HepG2 (cell line): ENCODE measurements at regions not wholly inside any gene's neighbourhood (a gene's known extent, or its start where the extent isn't known, plus 50 kb on each side); places are given as distances from the start of the nearest gene placed in this dataset.

ENCODE experiments used
- ATAC-seq: fragments of 200-7000 bp; cut with Tn5 transposase; 3 replicates; pipeline ENCODE4 v1.9.1; 2020; ENCODE audit warnings: mild to moderate bottlenecking, moderate library complexity
- BruUV-seq: library from RNA; stranded (reverse); fragments of 400-500 nt; replicated peaks from 2 replicates; lab custom pipeline; 2021; lab: Mats Ljungman, UMichigan
- CTCF ChIA-PET: fragments of 300-600 bp; formaldehyde crosslinking; extraction: SDS; loops from one replicate; lab custom pipeline; 2021; ENCODE audit warnings: low total read pairs, inconsistent platforms, low intra/inter-chr PET ratio; lab: Yijun Ruan, JAX
- POLR2A ChIA-PET: fragments of 350-600 bp; sonication (Branson Sonifier 250); formaldehyde crosslinking; loops from one replicate; lab custom pipeline; 2020; ENCODE audit warnings: antibody characterized with exemption, inconsistent platforms; lab: Yijun Ruan, JAX
- DNase-seq: peaks from one replicate; pipeline ENCODE4 v3.0.0-alpha.2; 2015; ENCODE audit warnings: low spot score
- FAIRE-seq: peaks from 3 replicates; lab custom pipeline; 2011; peaks lifted over from hg19 to GRCh38; lab: Jason Lieb, UNC
- H2AFZ ChIP-seq: one replicate; pipeline ENCODE4 v1.6.1; 2011; ENCODE audit warnings: low read length, inconsistent platforms
- H3K27ac ChIP-seq: fragments of 300-600 bp; 3 replicates; pipeline ENCODE4 v1.8.0; 2011; ENCODE audit warnings: mixed run types, mild to moderate bottlenecking, mixed read lengths, low read length, inconsistent platforms; ENCODE audit not compliant: insufficient read depth; ENCODE audit errors: extremely low read length
- H3K27me3 ChIP-seq, 2 experiments: fragments of 200-600 bp in 1 of 2; 2 replicates in 1 of 2; 3 replicates in 1 of 2; pipeline versions ENCODE4 v1.6.0 to v1.8.0; 2011; ENCODE audit warnings: low read length in 2 of 2, mild to moderate bottlenecking in 2 of 2, moderate library complexity in 2 of 2, inconsistent platforms in 1 of 2; ENCODE audit not compliant: insufficient read depth in 2 of 2, control insufficient read depth in 1 of 2
- H3K36me3 ChIP-seq, 2 experiments: fragments of 200-600 bp in 1 of 2; replicated peaks in 1 of 2; 2 replicates in 1 of 2; 3 replicates in 1 of 2; pipeline versions ENCODE4 v1.5.1 to v1.8.0; 2011; ENCODE audit warnings: low read length in 2 of 2, inconsistent platforms in 1 of 2; ENCODE audit not compliant: insufficient read depth in 2 of 2, control insufficient read depth in 1 of 2
- H3K4me1 ChIP-seq: 2 replicates; pipeline ENCODE4 v1.5.1; 2012; ENCODE audit warnings: low read length, inconsistent platforms; ENCODE audit not compliant: insufficient read depth
- H3K4me2 ChIP-seq: 2 replicates; pipeline ENCODE4 v1.6.0; 2011; ENCODE audit warnings: low read depth, low read length, inconsistent platforms
- H3K4me3 ChIP-seq, 3 experiments: fragments of 200-600 bp in 1 of 3; sonication (generic), shearing (Covaris generic) in 1 of 3; replicated peaks in 1 of 3; 2 replicates each; pipeline ENCODE4 v1.5.1; 2011 to 2016; ENCODE audit warnings: low read length in 3 of 3, inconsistent platforms in 2 of 3, low read depth in 2 of 3, mild to moderate bottlenecking in 2 of 3, control low read depth in 1 of 3, mixed read lengths in 1 of 3; ENCODE audit not compliant: insufficient read depth in 1 of 3
- H3K79me2 ChIP-seq: one replicate; pipeline ENCODE4 v1.6.1; 2011; ENCODE audit warnings: low read length, inconsistent platforms; ENCODE audit not compliant: insufficient read depth
- H3K9ac ChIP-seq: 2 replicates; pipeline ENCODE4 v1.6.0; 2011; ENCODE audit warnings: mild to moderate bottlenecking, low read depth, low read length, inconsistent platforms; ENCODE audit not compliant: insufficient read depth
- H3K9me3 ChIP-seq: 2 replicates; pipeline ENCODE4 v1.5.1; 2012; ENCODE audit warnings: mild to moderate bottlenecking, low read length
- H4K20me1 ChIP-seq: 2 replicates; pipeline ENCODE4 v1.6.0; 2011; ENCODE audit warnings: inconsistent platforms, mild to moderate bottlenecking, low read length, moderate library complexity; ENCODE audit not compliant: insufficient read depth
- CHD2 ChIP-seq: IDR thresholded peaks from 2 replicates; pipeline ENCODE4 v1.6.1; 2011; ENCODE audit warnings: low read depth, low read length, improper control_type of control experiment
- CTCF ChIP-seq: sonication (generic); formaldehyde crosslinking; IDR thresholded peaks from 2 replicates; pipeline ENCODE4 v1.5.0; 2020; ENCODE audit warnings: mild to moderate bottlenecking, missing genetic modification reagents, moderate library complexity
- HNRNPL ChIP-seq: fragments of 200-400 bp; formaldehyde crosslinking; IDR thresholded peaks from 2 replicates; pipeline ENCODE4 v1.6.1; 2017; ENCODE audit warnings: mild to moderate bottlenecking, low read depth, low read length
- HOXA3 ChIP-seq: sonication (generic); formaldehyde crosslinking; IDR thresholded peaks from 2 replicates; pipeline ENCODE4 v1.5.0; 2020; ENCODE audit warnings: missing genetic modification reagents
- MNT ChIP-seq: fragments of 450-650 bp; IDR thresholded peaks from 2 replicates; pipeline ENCODE4 v1.6.1; 2016
- PRDM10 ChIP-seq: sonication (generic); formaldehyde crosslinking; IDR thresholded peaks from 2 replicates; pipeline ENCODE4 v1.4.0; 2020; ENCODE audit warnings: low read depth, missing genetic modification reagents
- RBAK ChIP-seq: sonication (generic); formaldehyde crosslinking; IDR thresholded peaks from 2 replicates; pipeline ENCODE4 v1.5.1; 2020; ENCODE audit warnings: mild to moderate bottlenecking, missing genetic modification reagents
- SALL2 ChIP-seq: sonication (generic); formaldehyde crosslinking; IDR thresholded peaks from 2 replicates; pipeline ENCODE4 v1.8.1; 2023; ENCODE audit warnings: mild to moderate bottlenecking, missing genetic modification reagents, inconsistent platforms
- SKI ChIP-seq: fragments of 450-650 bp; IDR thresholded peaks from one replicate; pipeline ENCODE4 v1.6.1; 2018; ENCODE audit warnings: mild to moderate bottlenecking; ENCODE audit not compliant: partially characterized antibody
- STAG1 ChIP-seq: sonication (generic); formaldehyde crosslinking; IDR thresholded peaks from 2 replicates; pipeline ENCODE4 v1.4.0; 2020; ENCODE audit warnings: missing genetic modification reagents
- ZBED4 ChIP-seq: sonication (generic); formaldehyde crosslinking; IDR thresholded peaks from 2 replicates; pipeline ENCODE4 v1.4.0; 2020; ENCODE audit warnings: missing genetic modification reagents, borderline replicate concordance
- ZFP82 ChIP-seq: sonication (generic); formaldehyde crosslinking; IDR thresholded peaks from 2 replicates; pipeline ENCODE4 v1.5.1; 2020; ENCODE audit warnings: mild to moderate bottlenecking, missing genetic modification reagents, borderline replicate concordance
- ZNF10 ChIP-seq: sonication (generic); formaldehyde crosslinking; IDR thresholded peaks from 2 replicates; pipeline ENCODE4 v1.4.0; 2020; ENCODE audit warnings: mild to moderate bottlenecking, low read depth, missing genetic modification reagents, borderline replicate concordance
- WGBS: methylation state at CpG from one replicate; pipeline ENCODE4 v1.1.6; 2017; ENCODE audit warnings: low lambda C conversion rate; 5-methylcytosine and 5-hydroxymethylcytosine counted together
- in situ Hi-C: cut with HindIII; loops from 2 replicates; pipeline ENCODE4 v1.10.0; 2017; ENCODE audit warnings: low pct_unique_long_range_greater_than_20kb; ENCODE audit not compliant: extremely low pct_ligation_motif_present
- intact Hi-C: fragments of 100-400 bp; cut with micrococcal nuclease; formaldehyde crosslinking; loops from one replicate; pipeline ENCODE4 v1.10.0; 2022; ENCODE audit not compliant: unreplicated experiment

GRCh38 chrX:20740443-20740842, 473.7 kb upstream of the RPS6KA3 start:
- FAIRE-seq (no peak), ATAC-seq (no peak), DNase-seq (no peak)
- Histone ChIP-seq H3K27ac (no peak overlapping the region), H4K20me1 (no peaks in the 10 kb centered on the region), H3K9ac (no peak overlapping the region), H3K4me2 (no peak overlapping the region), H3K36me3 (no peaks in the 10 kb centered on the region), H3K27me3 (no peaks in the 10 kb centered on the region), H3K4me3 (no peak overlapping the region), H2AFZ (no peak overlapping the region), H3K9me3 (no peaks in the 10 kb centered on the region), H3K79me2 (no peaks in the 10 kb centered on the region), H3K4me1 (no peaks in the 10 kb centered on the region)
- TF ChIP-seq RBAK (CRISPR knock-in tag): no peak
- no peak for TF ChIP-seq PRDM10 (CRISPR knock-in tag)
- TF ChIP-seq ZNF10 (CRISPR knock-in tag): no peak
- no peak for TF ChIP-seq CHD2
- no peak for TF ChIP-seq SALL2 (CRISPR knock-in tag)
- 0 out of 2 replicates have a peak, but pooled peaks have one; percentile 12 for TF ChIP-seq STAG1
- 0 out of 2 replicates have a peak, but pooled peaks have one; percentile 11 for TF ChIP-seq CTCF (CRISPR knock-in tag)
- TF ChIP-seq ZFP82 (CRISPR knock-in tag): no peak
- TF ChIP-seq SKI: no peak
- no peak for TF ChIP-seq HNRNPL
- TF ChIP-seq HOXA3 (CRISPR knock-in tag): no peak
- TF ChIP-seq MNT: no peak
- TF ChIP-seq ZBED4 (CRISPR knock-in tag): no peak
- WGBS: 0% methylated on average over 1 of the region's 1 CpG
- ChIA-PET POLR2A (no interaction called here), CTCF (no interaction called here)
- in situ Hi-C loops (loop anchor here (25.0 kb wide), 1 partner anchor 203 kb away; no protein-coding TSS in a partner anchor), intact Hi-C loops (loop anchor here (2.0 kb wide), 1 partner anchor 210 kb away; no protein-coding TSS in a partner anchor)
- BruUV-seq: no TSS peak
